GM21737 (cell line): ENCODE measurements at regions not wholly inside any gene's neighbourhood (a gene's known extent, or its start where the extent isn't known, plus 50 kb on each side); places are given as distances from the start of the nearest gene placed in this dataset.

Experiments
- ATAC-seq: cut with Tn5 transposase; IDR thresholded peaks from one replicate; pipeline ENCODE4 v1.9.1; 2021; ENCODE audit warnings: mild to moderate bottlenecking, moderate library complexity; ENCODE audit not compliant: unreplicated experiment

GRCh38 chr20:50257860-50258259 lies 67.2 kb downstream of the CEBPB start:
- ATAC-seq: no peak

- no peak for ATAC-seq
Observed at GRCh38 chr20:50258790-50259483, 68.3 kb downstream of the CEBPB start.

GRCh38 chr20:50259705-50260478 lies 69.3 kb downstream of the CEBPB start:
- no peak for ATAC-seq

GRCh38 chr20:50260479-50261221 lies 70.0 kb downstream of the CEBPB start:
- no peak for ATAC-seq

GRCh38 chr20:50261471-50262212 lies 71.0 kb downstream of the CEBPB start:
- no peak for ATAC-seq

- no peak for ATAC-seq
Observed at GRCh38 chr20:50263831-50264230, 73.2 kb downstream of the CEBPB start.

- ATAC-seq: no peak
Observed at GRCh38 chr20:50264534-50265145, 74.0 kb downstream of the CEBPB start.

GRCh38 chr20:50265245-50265946 lies 74.8 kb downstream of the CEBPB start:
- no peak for ATAC-seq

- ATAC-seq: no peak
Observed at GRCh38 chr20:50266293-50267040, 75.8 kb downstream of the CEBPB start.

GRCh38 chr20:50267041-50267865 lies 76.6 kb downstream of the CEBPB start:
- ATAC-seq: no peak

GRCh38 chr20:50267866-50268219 lies 77.2 kb downstream of the CEBPB start:
- ATAC-seq: no peak

GRCh38 chr20:50269091-50270033 lies 78.7 kb downstream of the CEBPB start:
- no peak for ATAC-seq

- no peak for ATAC-seq
Observed at GRCh38 chr20:50270034-50270395, 79.4 kb downstream of the CEBPB start.

- no peak for ATAC-seq
Observed at GRCh38 chr20:50270569-50270968, 79.9 kb downstream of the CEBPB start.

GRCh38 chr20:50271176-50271575 lies 80.5 kb downstream of the CEBPB start:
- no peak for ATAC-seq

GRCh38 chr20:50271612-50272011 lies 81.0 kb downstream of the CEBPB start:
- ATAC-seq: no peak

GRCh38 chr20:50272030-50272723 lies 81.5 kb downstream of the CEBPB start:
- ATAC-seq: no peak
